Testis (tissue), 2 donors: ENCODE measurements at regions not wholly inside any gene's neighbourhood (a gene's known extent, or its start where the extent isn't known, plus 50 kb on each side); places are given as distances from the start of the nearest gene placed in this dataset.
"Not testable (repeated sequence)": the region's sequence is repeated elsewhere in the genome, so short reads cannot be mapped to it uniquely, and the experiment has no call there.

Experiments
- POLR2A ChIP-seq: fragments of 450-650 bp; IDR thresholded peaks from one replicate; pipeline ENCODE4 v1.6.1; 2017; ENCODE audit warnings: antibody characterized with exemption, mild to moderate bottlenecking, moderate library complexity
- TF ChIP-seq, protein P1 (sequence below), 3 experiments: fragments of 450-650 bp in 2 of 3; fragments of 200-600 bp in 1 of 3; sonication (generic) in 1 of 3; IDR thresholded peaks; one replicate each; pipeline ENCODE4 v1.5.1; 2016 to 2019; ENCODE audit warnings: antibody characterized with exemption in 3 of 3, mild to moderate bottlenecking in 2 of 3, moderate library complexity in 1 of 3

DNA sequence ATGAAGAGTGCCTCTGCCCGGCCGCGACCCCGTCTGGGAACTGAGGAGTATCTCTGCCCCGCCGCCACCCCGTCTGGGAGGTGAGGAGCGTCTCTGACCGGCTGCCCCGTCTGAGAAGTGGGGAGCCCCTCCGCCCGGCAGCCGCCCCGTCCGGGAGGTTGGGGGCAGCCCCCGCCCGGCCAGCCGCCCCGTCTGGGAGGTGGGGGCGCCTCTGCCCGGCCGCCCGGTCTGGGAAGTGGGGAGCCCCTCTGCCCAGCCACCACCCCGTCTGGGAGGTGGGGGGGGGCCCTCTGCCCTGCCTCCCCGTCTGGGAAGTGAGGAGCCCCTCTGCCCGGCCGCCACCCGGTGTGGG is 1251.9 kb downstream of the BRINP3 start:
- TF ChIP-seq POLR2A: not testable (repeated sequence)
- TF ChIP-seq, protein P1, sequence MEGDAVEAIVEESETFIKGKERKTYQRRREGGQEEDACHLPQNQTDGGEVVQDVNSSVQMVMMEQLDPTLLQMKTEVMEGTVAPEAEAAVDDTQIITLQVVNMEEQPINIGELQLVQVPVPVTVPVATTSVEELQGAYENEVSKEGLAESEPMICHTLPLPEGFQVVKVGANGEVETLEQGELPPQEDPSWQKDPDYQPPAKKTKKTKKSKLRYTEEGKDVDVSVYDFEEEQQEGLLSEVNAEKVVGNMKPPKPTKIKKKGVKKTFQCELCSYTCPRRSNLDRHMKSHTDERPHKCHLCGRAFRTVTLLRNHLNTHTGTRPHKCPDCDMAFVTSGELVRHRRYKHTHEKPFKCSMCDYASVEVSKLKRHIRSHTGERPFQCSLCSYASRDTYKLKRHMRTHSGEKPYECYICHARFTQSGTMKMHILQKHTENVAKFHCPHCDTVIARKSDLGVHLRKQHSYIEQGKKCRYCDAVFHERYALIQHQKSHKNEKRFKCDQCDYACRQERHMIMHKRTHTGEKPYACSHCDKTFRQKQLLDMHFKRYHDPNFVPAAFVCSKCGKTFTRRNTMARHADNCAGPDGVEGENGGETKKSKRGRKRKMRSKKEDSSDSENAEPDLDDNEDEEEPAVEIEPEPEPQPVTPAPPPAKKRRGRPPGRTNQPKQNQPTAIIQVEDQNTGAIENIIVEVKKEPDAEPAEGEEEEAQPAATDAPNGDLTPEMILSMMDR (IDR thresholded peaks at IDR 0.05): not testable (repeated sequence)
